Testis (tissue), 2 donors: ENCODE measurements at regions not wholly inside any gene's neighbourhood (a gene's known extent, or its start where the extent isn't known, plus 50 kb on each side); places are given as distances from the start of the nearest gene placed in this dataset.

Source experiments
- DNase-seq: peaks from one replicate; pipeline ENCODE4 v3.0.0-alpha.2; 2019
- H3K27ac ChIP-seq, 2 donors: fragments of 200-600 bp; sonication (generic); one replicate each; pipeline ENCODE4 v1.5.1; 2019
- H3K27me3 ChIP-seq: fragments of 200-600 bp; sonication (generic); one replicate; pipeline ENCODE4 v1.5.1; 2019
- H3K36me3 ChIP-seq: fragments of 200-600 bp; sonication (generic); one replicate; pipeline ENCODE4 v1.5.1; 2017; ENCODE audit warnings: low read depth; ENCODE audit errors: missing control alignments
- H3K4me1 ChIP-seq: fragments of 200-600 bp; sonication (generic); one replicate; pipeline ENCODE4 v1.5.1; 2019
- H3K4me3 ChIP-seq, 2 donors: fragments of 200-600 bp; sonication (generic); one replicate each; pipeline ENCODE4 v1.5.1; 2017 to 2019
- H3K9me3 ChIP-seq: fragments of 200-600 bp; sonication (generic); one replicate; pipeline ENCODE4 v1.5.1; 2017
- CTCF ChIP-seq, 3 experiments: fragments of 450-650 bp in 2 of 3; fragments of 200-600 bp in 1 of 3; sonication (generic) in 1 of 3; IDR thresholded peaks; one replicate each; pipeline ENCODE4 v1.5.1; 2016 to 2019; ENCODE audit warnings: antibody characterized with exemption in 3 of 3, mild to moderate bottlenecking in 2 of 3, moderate library complexity in 1 of 3
- POLR2A ChIP-seq: fragments of 450-650 bp; IDR thresholded peaks from one replicate; pipeline ENCODE4 v1.6.1; 2017; ENCODE audit warnings: antibody characterized with exemption, mild to moderate bottlenecking, moderate library complexity
- WGBS, 2 donors: methylation state at CpG; one replicate each; pipeline ENCODE4 v1.1.5; 2018; 5-methylcytosine and 5-hydroxymethylcytosine counted together
- intact Hi-C: fragments of 100-400 bp; cut with DNase I; formaldehyde crosslinking; loops from one replicate; pipeline ENCODE4 v1.15.1; 2023; ENCODE audit warnings: low total_unique reads

GRCh38 chr2:108067820-108068405, 81.6 kb downstream of the SLC5A7 start:
- Histone ChIP-seq H3K9me3 (no peaks in the 10 kb centered on the region), H3K4me1 (no peaks in the 10 kb centered on the region), H3K4me3 (no peak overlapping the region), H3K27ac (no peak overlapping the region), H3K27me3 (no peaks in the 10 kb centered on the region), H3K36me3 (no peaks in the 10 kb centered on the region)
- DNase-seq, result no peak
- WGBS, 2 donors, result 66 to 69% methylated on average over 8 of the region's 8 CpGs
- intact Hi-C loops, result no loop called here
- TF ChIP-seq POLR2A, result no peak
- no peak for TF ChIP-seq CTCF (IDR thresholded peaks at IDR 0.05)

- intact Hi-C loops, result no loop called here
These were observed 83.4 kb downstream of the SLC5A7 start for GRCh38 chr2:108069515-108070310.

GRCh38 chr2:108073415-108074072, 87.2 kb downstream of the SLC5A7 start:
- Histone ChIP-seq H3K9me3 (no peaks in the 10 kb centered on the region), H3K4me3 (no peak overlapping the region), H3K4me1 (no peaks in the 10 kb centered on the region), H3K36me3 (no peaks in the 10 kb centered on the region), H3K27me3 (no peaks in the 10 kb centered on the region), H3K27ac (no peak overlapping the region)
- 44 to 51% methylated on average over 4 of the region's 4 CpGs for WGBS, 2 donors
- DNase-seq, result no peak
- intact Hi-C loops, result no loop called here
- TF ChIP-seq POLR2A (no peak), CTCF (IDR thresholded peaks at IDR 0.05) (no peak)

More at GRCh38 chr2:108069515-108070310, 83.4 kb downstream of the SLC5A7 start:
- no peak for DNase-seq
- no peak overlapping the region for H3K4me3 ChIP-seq
- H3K27ac ChIP-seq, result no peak overlapping the region
- no peak for TF ChIP-seq POLR2A
- no peak for TF ChIP-seq CTCF (IDR thresholded peaks at IDR 0.05)
- H3K36me3 ChIP-seq, result no peaks in the 10 kb centered on the region
- 88 to 89% methylated on average over 8 of the region's 8 CpGs for WGBS, 2 donors
- H3K9me3 ChIP-seq, result no peaks in the 10 kb centered on the region
- H3K27me3 ChIP-seq, result no peaks in the 10 kb centered on the region
- H3K4me1 ChIP-seq, result no peaks in the 10 kb centered on the region

GRCh38 chr2:108074150-108074549, 87.8 kb downstream of the SLC5A7 start:
- no peak overlapping the region for H3K4me3 ChIP-seq
- intact Hi-C loops, result no loop called here
- H3K36me3 ChIP-seq, result no peaks in the 10 kb centered on the region
- no peak for TF ChIP-seq POLR2A
- no peak for TF ChIP-seq CTCF (IDR thresholded peaks at IDR 0.05)
- H3K27me3 ChIP-seq, result no peaks in the 10 kb centered on the region
- H3K9me3 ChIP-seq, result no peaks in the 10 kb centered on the region
- H3K4me1 ChIP-seq, result no peaks in the 10 kb centered on the region
- WGBS, 2 donors, result 62 to 70% methylated on average over 4 of the region's 4 CpGs
- H3K27ac ChIP-seq, result no peak overlapping the region
- no peak for DNase-seq
